GM13977 (cell line): ENCODE measurements at regions not wholly inside any gene's neighbourhood (a gene's known extent, or its start where the extent isn't known, plus 50 kb on each side); places are given as distances from the start of the nearest gene placed in this dataset.

Experiments used
- DNase-seq: peaks from one replicate; pipeline ENCODE4 v3.0.0; 2012; ENCODE audit warnings: low spot score
- CTCF ChIP-seq: IDR thresholded peaks from 2 replicates; pipeline ENCODE4 v1.5.1; 2012; ENCODE audit warnings: mild to moderate bottlenecking, control low read depth; ENCODE audit not compliant: insufficient read depth; ENCODE audit errors: extremely low read depth, missing control alignments
- in situ Hi-C: fragments of 300-500 bp; cut with MboI; formaldehyde crosslinking; loops from one replicate; pipeline ENCODE4 v1.12.0; 2022; ENCODE audit warnings: low sequenced_read_pairs, low pct_unique_long_range_greater_than_20kb, mixed read lengths, inconsistent platforms; ENCODE audit not compliant: unreplicated experiment

GRCh38 chr6:145507239-145507638 is 228.1 kb downstream of the EPM2A start:
- TF ChIP-seq CTCF: no peak
- in situ Hi-C loops: no loop called here
- no peak for DNase-seq

GRCh38 chr6:145508107-145508506 is 227.2 kb downstream of the EPM2A start:
- peak; percentile 15 for TF ChIP-seq CTCF
- no peak for DNase-seq
- in situ Hi-C loops: no loop called here

DNA sequence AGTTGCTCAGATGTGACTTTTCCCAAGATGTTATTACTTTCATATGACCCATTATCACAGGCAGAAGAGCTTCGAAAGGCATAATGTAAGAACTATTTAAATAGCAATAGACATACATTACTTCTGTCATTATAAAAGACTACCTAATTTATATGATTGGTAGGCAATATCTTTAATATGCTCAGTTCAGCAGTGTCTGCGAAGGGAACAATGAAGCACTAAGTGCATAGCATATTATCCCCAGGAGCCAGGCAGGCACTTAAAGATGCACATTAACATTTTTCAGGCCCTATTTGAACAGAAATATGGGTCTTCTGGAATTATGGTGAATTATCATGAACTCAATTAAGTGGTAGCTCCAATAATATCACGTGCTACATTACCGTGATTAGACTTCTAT is 217.8 kb downstream of the EPM2A start:
- in situ Hi-C loops: no loop called here
- TF ChIP-seq CTCF: no peak
- no peak for DNase-seq

DNA sequence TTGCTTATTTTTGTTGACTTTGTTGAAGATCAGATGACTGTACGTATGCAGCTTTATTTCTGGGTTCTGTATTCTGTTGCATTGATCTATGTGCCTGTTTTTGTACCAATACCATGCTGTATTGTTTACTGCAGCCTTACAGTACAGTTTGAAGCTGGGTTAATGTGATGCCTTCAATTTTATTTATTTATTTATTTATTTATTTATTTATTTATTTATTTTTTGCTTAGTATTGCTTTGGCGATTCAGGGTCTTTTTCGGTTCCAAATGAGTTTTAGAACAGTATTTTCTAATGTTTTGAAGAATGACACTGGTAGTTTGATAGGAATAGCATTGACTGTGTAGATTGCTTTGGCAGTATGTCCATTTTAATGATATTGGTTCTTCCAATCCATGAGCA is 210.3 kb downstream of the EPM2A start:
- TF ChIP-seq CTCF: no peak
- DNase-seq: no peak
- in situ Hi-C loops: no loop called here

GRCh38 chr6:145529582-145529981 is 205.7 kb downstream of the EPM2A start:
- TF ChIP-seq CTCF: no peak
- in situ Hi-C loops: no loop called here
- no peak for DNase-seq

GRCh38 chr6:145530454-145530853 is 204.9 kb downstream of the EPM2A start:
- no peak for TF ChIP-seq CTCF
- no peak for DNase-seq
- in situ Hi-C loops: no loop called here

GRCh38 chr6:145531032-145531431 is 204.3 kb downstream of the EPM2A start:
- no peak for DNase-seq
- in situ Hi-C loops: no loop called here
- no peak for TF ChIP-seq CTCF
